ENCODE measurements at regions not wholly inside any gene's neighbourhood (a gene's known extent, or its start where the extent isn't known, plus 50 kb on each side); places are given as distances from the start of the nearest gene placed in this dataset.
A peak's percentile ranks its signal among the peaks of the same experiment; 100 is the strongest.

GRCh38 chr6:148068437-148069061 is 274.1 kb upstream of the SASH1 start:
- no peak for DNase-seq

- no peak for DNase-seq
These were observed 273.4 kb upstream of the SASH1 start for GRCh38 chr6:148069256-148069655.

GRCh38 chr6:148074291-148074690 is 268.3 kb upstream of the SASH1 start:
- no peak for DNase-seq

GRCh38 chr6:148074738-148075137 is 267.9 kb upstream of the SASH1 start:
- no peak for DNase-seq

GRCh38 chr6:148075352-148075751 is 267.3 kb upstream of the SASH1 start:
- DNase-seq = no peak

GRCh38 chr6:148076051-148076450 is 266.6 kb upstream of the SASH1 start:
- no peak for DNase-seq

GRCh38 chr6:148080315-148080714 is 262.3 kb upstream of the SASH1 start:
- DNase-seq = no peak

- no peak for DNase-seq
These were observed 261.6 kb upstream of the SASH1 start for GRCh38 chr6:148081076-148081475.

GRCh38 chr6:148082044-148082443 is 260.6 kb upstream of the SASH1 start:
- DNase-seq = no peak

- no peak for DNase-seq
These were observed 259.9 kb upstream of the SASH1 start for GRCh38 chr6:148082696-148083095.

GRCh38 chr6:148085631-148086331 is 256.9 kb upstream of the SASH1 start:
- DNase-seq = no peak

GRCh38 chr6:148086386-148086785 is 256.3 kb upstream of the SASH1 start:
- no peak for DNase-seq

- no peak for DNase-seq
These were observed 255.8 kb upstream of the SASH1 start for GRCh38 chr6:148086843-148087242.

GRCh38 chr6:148087659-148088058 is 255.0 kb upstream of the SASH1 start:
- DNase-seq = no peak

GRCh38 chr6:148090326-148090725 is 252.3 kb upstream of the SASH1 start:
- no peak for DNase-seq

GRCh38 chr6:148091394-148091793 is 251.2 kb upstream of the SASH1 start:
- no peak for DNase-seq

- DNase-seq = no peak
These were observed 239.2 kb upstream of the SASH1 start for GRCh38 chr6:148103436-148103835.

GRCh38 chr6:148104131-148104530 is 238.5 kb upstream of the SASH1 start:
- no peak for DNase-seq

- DNase-seq = no peak
These were observed 236.9 kb upstream of the SASH1 start for GRCh38 chr6:148105695-148106094.

GRCh38 chr6:148107911-148108310 is 234.7 kb upstream of the SASH1 start:
- DNase-seq = no peak

- DNase-seq = peak; percentile 91
These were observed 232.9 kb upstream of the SASH1 start for GRCh38 chr6:148109732-148110131.

- DNase-seq = no peak
These were observed 231.7 kb upstream of the SASH1 start for GRCh38 chr6:148110925-148111324.

GRCh38 chr6:148112851-148113319 is 229.8 kb upstream of the SASH1 start:
- DNase-seq = no peak

- no peak for DNase-seq
These were observed 226.6 kb upstream of the SASH1 start for GRCh38 chr6:148116001-148116400.

GRCh38 chr6:148118244-148118643 is 224.4 kb upstream of the SASH1 start:
- DNase-seq = no peak

Measured in NCI-H1105 treated with DMSO at 0.1 percent for 48 hours (cell line).